ENCODE measurements at regions not wholly inside any gene's neighbourhood (a gene's known extent, or its start where the extent isn't known, plus 50 kb on each side); places are given as distances from the start of the nearest gene placed in this dataset.

DNA sequence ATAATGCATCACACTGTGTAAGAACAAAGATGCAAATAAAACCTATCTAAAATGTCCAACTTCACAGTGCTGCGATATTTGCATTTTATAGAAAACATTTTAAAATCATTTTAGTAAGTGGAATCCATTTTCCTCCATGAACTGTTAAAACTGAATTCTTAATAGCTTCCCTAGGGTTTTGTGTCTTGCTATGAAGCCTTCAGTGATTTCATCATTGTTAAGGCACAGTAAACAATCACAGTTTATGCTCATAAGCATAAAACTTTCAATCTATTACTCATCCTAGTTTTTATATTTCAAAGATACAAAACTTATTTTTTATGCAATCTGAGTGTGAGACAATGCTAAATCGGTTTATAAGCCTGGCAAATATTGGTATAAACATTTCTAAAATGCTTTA lies 509.7 kb downstream of the TUSC7 start:
- Histone ChIP-seq H3K9me2 (ENCODE audit: insufficient read depth) (no peaks in the 10 kb centered on the region), H3K79me2 (ENCODE audit: insufficient read depth) (no peaks in the 10 kb centered on the region), H3K27me3 (replicated peaks; ENCODE audit: insufficient read depth) (no peaks in the 10 kb centered on the region), H3K27ac (no peak overlapping the region), H2AFZ (no peak overlapping the region), H3K4me3 (no peak overlapping the region), H3K4me2 (ENCODE audit: unreplicated experiment) (no peak overlapping the region), H4K20me1 (ENCODE audit: insufficient read depth) (no peaks in the 10 kb centered on the region), H3K9ac (no peak overlapping the region), H3F3A (ENCODE audit: insufficient read depth) (no peaks in the 10 kb centered on the region), H3K9me3 (ENCODE audit: low read depth) (no peaks in the 10 kb centered on the region), H3K36me3 (ENCODE audit: low read depth) (no peaks in the 10 kb centered on the region), H3K4me1 (ENCODE audit: insufficient read depth) (no peaks in the 10 kb centered on the region)
- peak; percentile 11 for DNase-seq
- TF ChIP-seq EZH2phosphoT487 (IDR thresholded peaks at IDR 0.05; ENCODE audit: insufficient read depth, low read depth) (no peak), EZH2 (IDR thresholded peaks at IDR 0.05; ENCODE audit: insufficient read depth, poor library complexity, severe bottlenecking) (no peak)
- in situ Hi-C loops (cut with MboI): no loop called here
- WGBS, 2 experiments (ENCODE audit: low coverage in 1 of 2, low lambda C conversion rate in 2 of 2, missing lambda C conversion rate in 2 of 2): 46 to 48% methylated on average over 2 of the region's 2 CpGs

DNA sequence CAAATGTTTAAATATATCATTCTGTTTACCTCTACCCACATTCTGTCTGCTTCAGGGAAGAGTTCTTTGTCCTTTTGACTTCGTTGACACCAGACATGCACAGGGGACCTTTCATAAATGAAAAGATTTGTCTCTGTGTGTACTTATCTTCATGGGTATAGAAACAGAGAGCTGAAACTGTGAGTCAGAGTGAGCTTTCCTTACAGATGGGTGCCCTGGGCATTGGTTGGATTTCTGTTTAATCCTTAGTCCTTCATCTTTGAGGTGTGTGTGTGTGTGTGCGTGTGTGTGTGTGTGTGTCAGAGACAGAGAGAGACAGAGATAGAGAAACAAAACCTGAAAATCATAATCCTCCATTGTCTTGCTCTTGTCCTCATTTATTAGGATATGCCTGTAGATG lies 517.4 kb downstream of the TUSC7 start:
- no peaks in the 10 kb centered on the region for H3K4me1 ChIP-seq (ENCODE audit: insufficient read depth)
- 44 to 47% methylated on average over 2 of the region's 2 CpGs for WGBS, 2 experiments (ENCODE audit: low coverage in 1 of 2, low lambda C conversion rate in 2 of 2, missing lambda C conversion rate in 2 of 2)
- no peak overlapping the region for H2AFZ ChIP-seq
- no peaks in the 10 kb centered on the region for H3K79me2 ChIP-seq (ENCODE audit: insufficient read depth)
- H3F3A ChIP-seq (ENCODE audit: insufficient read depth): no peaks in the 10 kb centered on the region
- H4K20me1 ChIP-seq (ENCODE audit: insufficient read depth): no peaks in the 10 kb centered on the region
- in situ Hi-C loops (cut with MboI): no loop called here
- no peaks in the 10 kb centered on the region for H3K9me3 ChIP-seq (ENCODE audit: low read depth)
- no peak for TF ChIP-seq EZH2phosphoT487 (IDR thresholded peaks at IDR 0.05; ENCODE audit: insufficient read depth, low read depth)
- H3K36me3 ChIP-seq (ENCODE audit: low read depth): no peaks in the 10 kb centered on the region
- H3K27ac ChIP-seq: no peak overlapping the region
- 0 out of 2 replicates have a peak, but pooled peaks cover 7% of the 10 kb centered on the region for H3K27me3 ChIP-seq (replicated peaks; ENCODE audit: insufficient read depth)
- no peak for DNase-seq
- no peak overlapping the region for H3K4me2 ChIP-seq (ENCODE audit: unreplicated experiment)
- no peak overlapping the region for H3K4me3 ChIP-seq
- H3K9ac ChIP-seq: no peak overlapping the region
- no peaks in the 10 kb centered on the region for H3K9me2 ChIP-seq (ENCODE audit: insufficient read depth)

DNA sequence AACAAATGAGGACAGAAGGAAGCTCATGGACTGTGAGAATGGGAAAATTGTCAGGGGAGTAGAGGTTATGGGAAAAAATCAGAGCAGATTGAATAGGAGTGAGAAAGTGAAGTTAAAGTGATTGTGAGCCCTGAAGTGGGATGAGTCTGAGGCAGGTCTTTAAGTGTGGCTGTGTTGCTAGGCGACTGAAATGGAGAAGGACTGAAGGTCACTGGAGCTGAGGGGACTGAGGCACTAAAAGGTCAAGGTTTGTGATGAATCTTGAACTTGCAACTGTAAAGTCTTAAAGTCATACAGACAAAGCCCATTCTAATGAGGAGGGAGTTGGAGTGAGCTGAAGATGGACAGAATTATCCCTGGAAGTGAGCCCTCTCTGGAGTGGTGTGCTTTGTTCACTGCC lies 518.9 kb downstream of the TUSC7 start:
- TF ChIP-seq EZH2 (IDR thresholded peaks at IDR 0.05; ENCODE audit: insufficient read depth, poor library complexity, severe bottlenecking): no peak
- TF ChIP-seq EZH2phosphoT487 (IDR thresholded peaks at IDR 0.05; ENCODE audit: insufficient read depth, low read depth): no peak
- Histone ChIP-seq H3K9me2 (ENCODE audit: insufficient read depth) (no peaks in the 10 kb centered on the region), H3K4me1 (ENCODE audit: insufficient read depth) (no peaks in the 10 kb centered on the region), H3K9me3 (ENCODE audit: low read depth) (no peaks in the 10 kb centered on the region), H3K36me3 (ENCODE audit: low read depth) (no peaks in the 10 kb centered on the region), H2AFZ (no peak overlapping the region), H3K27ac (no peak overlapping the region), H3K79me2 (ENCODE audit: insufficient read depth) (no peaks in the 10 kb centered on the region), H3K27me3 (replicated peaks; ENCODE audit: insufficient read depth) (0 out of 2 replicates have a peak, but pooled peaks cover 7% of the 10 kb centered on the region), H3K9ac (no peak overlapping the region), H3K4me2 (ENCODE audit: unreplicated experiment) (no peak overlapping the region), H3K4me3 (no peak overlapping the region), H4K20me1 (ENCODE audit: insufficient read depth) (no peaks in the 10 kb centered on the region), H3F3A (ENCODE audit: insufficient read depth) (no peaks in the 10 kb centered on the region)
- in situ Hi-C loops (cut with MboI): no loop called here
- DNase-seq: no peak
- WGBS, 2 experiments (ENCODE audit: low coverage in 1 of 2, low lambda C conversion rate in 2 of 2, missing lambda C conversion rate in 2 of 2): 40 to 71% methylated on average over 1 of the region's 1 CpG

DNA sequence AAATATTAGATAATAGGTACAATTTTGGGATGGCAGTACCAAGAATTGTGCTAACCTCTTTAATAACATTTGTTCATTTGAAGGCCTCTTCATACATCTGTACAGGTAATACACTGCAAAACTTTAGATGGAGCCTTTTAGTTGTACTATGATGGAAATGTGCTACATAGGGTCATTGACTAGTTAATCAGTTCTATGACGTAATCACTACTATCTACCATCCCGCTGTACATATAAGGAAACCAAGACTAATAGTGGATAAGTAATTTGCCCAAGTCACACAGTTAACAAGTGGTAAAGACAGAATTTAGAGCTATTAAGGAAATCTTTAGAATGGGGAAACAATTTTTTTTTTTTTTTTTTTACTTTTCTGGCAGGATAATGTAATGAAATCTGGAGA lies 521.3 kb downstream of the TUSC7 start:
- H4K20me1 ChIP-seq (ENCODE audit: insufficient read depth): no peaks in the 10 kb centered on the region
- H3K36me3 ChIP-seq (ENCODE audit: low read depth): no peaks in the 10 kb centered on the region
- no peaks in the 10 kb centered on the region for H3K9me3 ChIP-seq (ENCODE audit: low read depth)
- H3K79me2 ChIP-seq (ENCODE audit: insufficient read depth): no peaks in the 10 kb centered on the region
- no peaks in the 10 kb centered on the region for H3K9me2 ChIP-seq (ENCODE audit: insufficient read depth)
- H3K4me2 ChIP-seq (ENCODE audit: unreplicated experiment): no peak overlapping the region
- no peak overlapping the region for H3K4me3 ChIP-seq
- 0 out of 2 replicates have a peak, but pooled peaks cover 4% of the 10 kb centered on the region for H3K27me3 ChIP-seq (replicated peaks; ENCODE audit: insufficient read depth)
- H3K27ac ChIP-seq: no peak overlapping the region
- H2AFZ ChIP-seq: no peak overlapping the region
- no peaks in the 10 kb centered on the region for H3K4me1 ChIP-seq (ENCODE audit: insufficient read depth)
- WGBS, 2 experiments (ENCODE audit: low coverage in 1 of 2, low lambda C conversion rate in 2 of 2, missing lambda C conversion rate in 2 of 2): 57 to 63% methylated on average over 2 of the region's 2 CpGs
- in situ Hi-C loops (cut with MboI): no loop called here
- DNase-seq: no peak
- no peak overlapping the region for H3K9ac ChIP-seq
- TF ChIP-seq EZH2phosphoT487 (IDR thresholded peaks at IDR 0.05; ENCODE audit: insufficient read depth, low read depth) (no peak), EZH2 (IDR thresholded peaks at IDR 0.05; ENCODE audit: insufficient read depth, poor library complexity, severe bottlenecking) (no peak)
- no peaks in the 10 kb centered on the region for H3F3A ChIP-seq (ENCODE audit: insufficient read depth)

DNA sequence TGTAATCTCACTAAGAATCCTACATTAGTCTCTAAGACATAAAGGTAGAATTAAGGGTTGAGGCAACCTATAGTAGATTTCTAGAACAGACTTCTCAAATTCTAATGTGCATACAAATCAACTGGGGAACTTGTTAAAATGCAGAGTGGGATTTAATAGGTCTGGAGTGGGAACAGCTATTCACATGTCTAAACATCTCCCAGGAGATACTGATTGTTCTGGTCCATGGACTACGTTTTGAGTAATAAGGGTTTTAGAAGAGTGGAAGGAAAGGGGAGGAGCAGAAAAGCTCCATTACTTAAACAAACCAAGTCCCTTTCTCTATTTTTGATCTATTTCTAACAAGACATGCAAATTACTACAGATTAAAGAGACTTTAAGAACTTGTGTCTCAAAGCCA lies 524.8 kb downstream of the TUSC7 start:
- H3F3A ChIP-seq (ENCODE audit: insufficient read depth): no peaks in the 10 kb centered on the region
- TF ChIP-seq EZH2phosphoT487 (IDR thresholded peaks at IDR 0.05; ENCODE audit: insufficient read depth, low read depth): no peak
- no peak for TF ChIP-seq EZH2 (IDR thresholded peaks at IDR 0.05; ENCODE audit: insufficient read depth, poor library complexity, severe bottlenecking)
- no peaks in the 10 kb centered on the region for H3K9me2 ChIP-seq (ENCODE audit: insufficient read depth)
- no peaks in the 10 kb centered on the region for H3K9me3 ChIP-seq (ENCODE audit: low read depth)
- H3K27me3 ChIP-seq (replicated peaks; ENCODE audit: insufficient read depth): 0 out of 2 replicates have a peak, but pooled peaks cover 4% of the 10 kb centered on the region
- H3K36me3 ChIP-seq (ENCODE audit: low read depth): no peaks in the 10 kb centered on the region
- no peaks in the 10 kb centered on the region for H3K4me1 ChIP-seq (ENCODE audit: insufficient read depth)
- no peak overlapping the region for H3K9ac ChIP-seq
- no peak overlapping the region for H3K4me2 ChIP-seq (ENCODE audit: unreplicated experiment)
- H3K79me2 ChIP-seq (ENCODE audit: insufficient read depth): no peaks in the 10 kb centered on the region
- 0 to 7% methylated on average over 1 of the region's 1 CpG for WGBS, 2 experiments (ENCODE audit: low coverage in 1 of 2, low lambda C conversion rate in 2 of 2, missing lambda C conversion rate in 2 of 2)
- no peak overlapping the region for H2AFZ ChIP-seq
- H4K20me1 ChIP-seq (ENCODE audit: insufficient read depth): no peaks in the 10 kb centered on the region
- no peak overlapping the region for H3K27ac ChIP-seq
- no peak overlapping the region for H3K4me3 ChIP-seq
- in situ Hi-C loops (cut with MboI): no loop called here
- no peak for DNase-seq

Data from GM23248 (cell line).